Stimulated activated CD4-positive, alpha-beta T cell treated with anti-CD3 and anti-CD28 coated beads, Interleukin-12 subunit alpha, Interleukin-12 subunit beta, amount 100 ng/mL, for 24 hours (primary cell): ENCODE measurements at regions not wholly inside any gene's neighbourhood (a gene's known extent, or its start where the extent isn't known, plus 50 kb on each side); places are given as distances from the start of the nearest gene placed in this dataset.

Experiments
- DNase-seq, 2 experiments: peaks; one replicate each; pipeline ENCODE4 v3.0.0-alpha.2; 2020; ENCODE audit warnings: low read depth in 2 of 2

DNA sequence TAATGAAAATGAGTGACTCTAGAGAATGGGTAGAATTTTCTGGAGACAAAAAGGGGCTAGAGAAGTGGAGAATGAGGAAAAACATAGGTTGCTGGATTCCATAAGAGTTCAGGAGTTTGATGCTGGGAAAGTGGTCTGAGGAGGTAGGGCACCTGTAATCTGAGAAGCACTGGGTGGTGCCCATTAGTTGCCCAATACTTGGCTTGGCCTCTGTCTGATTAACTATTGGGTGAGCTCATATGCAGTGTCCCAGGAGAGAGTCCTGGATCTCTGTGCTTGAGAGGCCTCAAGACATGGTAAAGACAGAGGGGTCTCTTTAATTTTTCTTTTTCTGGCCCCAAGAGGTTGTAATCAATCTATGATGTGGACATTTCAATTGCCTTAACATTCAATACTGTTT, 390.1 kb downstream of the TDRD3 start:
- DNase-seq: no peak

DNA sequence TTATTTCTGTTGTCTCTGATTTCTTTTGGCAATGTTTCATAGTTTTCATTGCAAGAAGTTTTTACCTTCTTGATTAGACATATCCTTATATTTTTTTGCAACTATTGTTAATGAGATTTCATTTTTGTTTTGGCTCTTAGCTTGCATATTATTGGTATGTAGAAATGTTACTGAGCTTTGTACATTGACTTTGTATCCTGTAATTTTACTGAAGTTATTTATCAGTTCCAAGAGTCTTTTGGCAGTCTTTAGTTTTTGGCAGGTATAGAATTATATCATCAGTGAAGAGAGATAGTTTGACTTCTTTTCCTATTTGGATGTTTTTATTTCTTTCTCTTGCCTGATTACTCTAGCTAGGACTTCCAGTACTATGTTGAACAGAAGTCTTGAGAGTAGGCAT, 375.7 kb downstream of the TDRD3 start:
- no peak for DNase-seq

DNA sequence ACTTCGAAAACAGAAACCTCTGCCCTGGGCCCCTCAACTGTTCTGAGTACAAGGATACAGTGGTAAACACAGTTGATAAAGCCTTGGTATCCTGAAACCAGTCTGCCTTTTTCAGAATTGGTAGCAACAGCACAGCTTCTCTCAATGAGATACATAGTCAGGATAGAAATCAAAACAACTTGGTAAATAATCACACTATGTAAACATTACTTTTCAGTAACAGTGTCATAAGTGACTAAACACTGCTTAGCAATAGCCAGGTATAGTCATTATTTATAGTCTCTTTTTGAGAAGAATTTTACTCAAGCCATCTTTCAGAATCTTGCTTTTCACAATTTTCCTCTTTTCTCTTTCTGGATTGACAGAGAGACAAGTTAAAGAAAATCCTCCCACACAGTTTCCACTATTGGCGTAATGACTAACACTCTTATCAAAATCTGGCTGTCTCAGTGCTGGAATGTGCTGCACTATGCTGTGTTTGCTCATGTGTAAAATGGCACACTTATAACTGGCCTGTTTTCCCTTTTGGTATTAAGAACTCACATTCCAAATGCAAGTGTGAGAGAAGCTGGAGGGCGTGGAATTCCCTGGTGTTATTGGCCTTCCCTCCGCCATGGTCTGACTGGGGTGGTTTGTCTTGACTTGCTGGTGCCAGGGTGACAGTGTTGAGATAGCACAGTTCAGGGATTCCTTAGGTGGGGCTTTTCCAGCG, 368.8 kb downstream of the TDRD3 start:
- no peak for DNase-seq

DNA sequence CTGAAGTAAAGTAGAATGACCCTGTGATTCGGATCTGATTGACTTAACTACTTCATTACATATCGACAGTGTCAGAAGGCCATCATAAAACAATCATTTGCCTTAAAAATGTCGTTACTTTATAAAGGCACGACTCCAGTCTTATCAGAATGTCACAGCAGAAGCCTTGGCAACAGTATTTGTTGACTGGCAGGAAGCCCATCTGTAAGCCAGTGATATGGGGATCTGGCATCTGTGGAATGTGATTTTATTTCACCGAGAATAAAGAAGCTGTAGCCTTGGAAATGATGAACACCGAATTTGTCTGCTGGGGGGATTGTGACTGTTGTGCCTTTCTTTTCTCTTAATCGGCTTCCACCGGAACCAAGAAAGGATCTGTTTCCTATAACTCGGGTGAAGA, 362.5 kb downstream of the TDRD3 start:
- DNase-seq: no peak

DNA sequence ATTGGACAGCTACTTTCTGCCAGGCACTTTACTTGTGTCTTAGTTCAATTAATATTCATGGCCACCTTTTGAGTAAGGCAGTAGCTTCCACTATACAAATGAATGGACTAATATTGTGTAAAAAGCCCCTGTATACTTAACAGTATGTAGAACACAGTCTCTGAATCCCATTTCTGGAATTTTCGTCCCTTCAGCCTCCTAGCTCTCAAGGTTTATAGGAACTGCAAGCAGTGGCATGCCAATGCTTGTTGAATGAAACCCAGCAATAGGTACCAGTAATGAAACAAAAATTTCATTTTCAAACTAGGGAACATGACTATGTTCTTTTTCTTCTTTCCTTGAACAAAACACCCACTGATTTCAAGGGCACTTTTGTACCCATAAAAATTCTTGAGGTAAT, 361.6 kb downstream of the TDRD3 start:
- DNase-seq: no peak

DNA sequence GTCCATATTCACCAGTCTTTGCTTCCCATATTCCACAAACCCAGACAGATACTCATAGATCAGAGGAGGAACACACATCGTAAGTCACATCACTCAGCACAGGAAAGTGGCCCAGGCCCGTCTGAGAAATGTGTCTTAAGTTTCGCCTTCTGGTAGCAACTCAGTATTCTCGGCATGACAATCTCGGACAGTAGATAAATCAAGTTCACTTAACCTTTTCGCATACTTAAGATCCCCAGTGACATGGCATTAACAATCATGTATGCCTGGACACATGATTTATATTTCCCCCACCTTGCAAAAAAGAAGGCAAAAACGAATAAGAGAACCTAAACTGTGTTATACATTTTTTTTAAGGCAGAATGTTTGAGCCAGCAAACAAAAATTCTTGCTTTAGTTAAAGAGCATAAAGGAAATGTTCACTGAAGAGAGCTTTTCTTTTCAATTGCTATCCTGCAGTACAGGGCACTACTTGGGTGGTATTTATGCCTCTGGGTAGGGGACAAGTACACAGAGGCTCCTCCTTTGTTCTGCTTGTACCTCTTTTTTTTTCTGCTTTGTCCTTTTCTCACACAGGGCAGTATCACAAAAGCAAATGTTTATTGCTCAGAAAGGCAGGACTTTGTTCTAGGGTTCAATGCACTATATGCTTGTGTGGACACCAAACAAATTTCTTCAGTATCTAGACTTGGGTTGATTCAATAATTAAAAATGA, 360.6 kb downstream of the TDRD3 start:
- no peak for DNase-seq

DNA sequence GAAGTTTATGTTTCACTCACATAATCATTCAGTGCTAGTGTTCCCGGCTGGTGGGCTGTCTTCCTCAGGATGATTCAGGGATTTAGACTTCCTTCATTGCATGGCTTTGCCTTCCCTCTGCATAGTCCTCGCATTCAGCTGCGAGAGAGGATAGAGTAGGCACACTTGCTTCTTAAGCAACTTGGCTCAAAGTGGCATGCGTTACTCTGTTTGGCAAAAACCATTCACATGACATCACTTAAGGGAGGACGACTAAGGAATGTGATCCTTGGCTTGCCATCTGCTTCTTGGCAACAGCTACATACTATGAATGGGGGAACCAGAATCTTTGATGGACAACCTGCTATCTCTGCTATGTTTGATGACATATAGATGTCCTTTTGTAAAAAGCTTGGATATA, 359.3 kb downstream of the TDRD3 start:
- DNase-seq: no peak

DNA sequence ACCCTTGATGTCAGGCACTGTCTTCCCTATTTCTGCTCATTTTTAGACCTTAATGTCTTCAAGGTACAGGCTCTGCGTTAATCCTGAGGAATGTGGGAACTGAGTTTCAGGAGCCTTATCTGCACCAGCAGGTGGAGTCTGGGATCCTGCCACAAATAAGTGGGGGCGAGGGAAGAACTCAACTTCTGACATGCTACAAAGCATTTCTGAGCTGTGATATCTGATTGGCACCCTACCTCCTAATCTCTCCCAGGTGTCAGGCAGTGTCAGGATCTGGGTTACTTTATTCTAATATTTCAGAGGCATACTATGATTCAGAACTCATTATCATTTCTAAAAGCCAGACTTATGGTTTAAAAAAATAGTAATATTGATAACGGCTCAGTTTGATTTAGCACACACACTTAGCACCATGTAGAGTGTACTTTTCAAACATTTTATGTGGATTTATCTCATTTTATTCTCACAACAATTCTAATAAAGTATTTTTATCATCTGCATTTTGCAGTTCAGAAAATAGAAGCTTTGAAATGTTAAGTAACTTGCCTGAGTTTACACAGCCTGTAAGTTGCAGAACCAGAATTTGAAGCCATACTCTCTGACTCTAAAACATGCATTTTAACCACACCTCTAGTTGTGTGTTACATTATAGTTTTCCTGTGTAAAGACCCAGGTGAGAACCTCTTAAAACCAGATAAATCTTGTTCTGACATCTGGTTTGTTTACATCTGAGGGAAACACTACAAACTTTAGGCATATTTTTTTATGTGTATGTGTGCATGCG, 358.6 kb downstream of the TDRD3 start:
- DNase-seq: no peak

DNA sequence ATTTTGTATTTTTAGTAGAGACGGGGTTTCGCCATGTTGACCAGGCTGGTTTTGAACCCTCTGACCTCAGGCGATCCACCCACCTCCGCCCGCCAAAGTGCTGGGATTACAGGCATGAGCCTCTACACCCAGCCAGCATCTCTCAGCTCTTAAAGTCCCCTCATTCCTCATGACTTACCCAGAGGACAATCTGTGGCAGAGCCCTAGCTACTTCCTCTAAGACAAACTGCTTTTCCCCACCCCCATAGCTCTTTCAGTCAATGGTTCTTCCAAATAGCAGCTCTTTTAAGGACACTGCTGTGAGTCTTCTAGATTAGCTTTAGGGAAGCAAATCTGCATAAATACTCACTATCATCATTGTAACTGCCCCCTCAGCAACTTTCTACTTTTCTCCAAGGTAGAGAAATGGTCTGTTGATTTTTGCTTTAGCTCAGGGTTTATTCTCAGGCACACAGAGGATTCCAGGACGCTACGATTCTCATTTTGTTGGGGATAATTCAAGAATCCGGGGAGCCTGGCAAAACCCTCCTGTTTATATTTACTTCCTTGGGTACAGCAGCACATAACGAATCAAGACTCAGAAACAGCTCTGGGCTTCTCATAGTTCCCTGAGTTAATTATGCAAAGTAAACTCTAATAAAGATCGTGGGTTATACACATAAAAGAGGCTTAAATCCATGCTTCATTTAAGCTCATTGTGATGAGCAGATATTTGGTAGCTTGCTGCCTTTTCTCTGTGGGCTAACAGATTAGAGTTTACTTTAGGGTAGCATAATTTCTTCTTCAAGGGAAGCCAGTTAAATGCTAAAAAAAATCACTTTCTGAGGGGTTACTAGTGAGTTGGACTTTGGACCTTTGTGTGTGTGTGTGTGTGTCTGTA, 357.4 kb downstream of the TDRD3 start:
- DNase-seq: no peak

DNA sequence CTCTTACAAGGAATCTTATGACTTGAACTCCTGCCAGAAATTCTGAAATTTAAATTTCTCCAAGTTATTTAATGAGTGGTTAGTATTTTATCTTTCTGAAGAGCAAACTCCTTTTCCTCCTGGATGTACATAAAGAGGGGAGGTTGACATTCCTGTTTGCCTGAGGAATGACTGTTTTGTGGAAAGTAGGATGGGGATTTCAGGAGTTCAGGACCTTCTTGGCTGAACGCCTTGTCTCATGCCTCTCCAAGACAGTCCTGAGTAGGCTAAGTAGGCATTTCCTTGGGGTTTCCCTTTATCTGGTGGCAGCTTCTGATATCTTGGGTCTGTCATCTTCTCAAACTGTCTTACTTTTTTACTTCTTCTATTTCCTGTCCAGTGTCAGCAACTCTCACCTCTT, 356.6 kb downstream of the TDRD3 start:
- DNase-seq: no peak

DNA sequence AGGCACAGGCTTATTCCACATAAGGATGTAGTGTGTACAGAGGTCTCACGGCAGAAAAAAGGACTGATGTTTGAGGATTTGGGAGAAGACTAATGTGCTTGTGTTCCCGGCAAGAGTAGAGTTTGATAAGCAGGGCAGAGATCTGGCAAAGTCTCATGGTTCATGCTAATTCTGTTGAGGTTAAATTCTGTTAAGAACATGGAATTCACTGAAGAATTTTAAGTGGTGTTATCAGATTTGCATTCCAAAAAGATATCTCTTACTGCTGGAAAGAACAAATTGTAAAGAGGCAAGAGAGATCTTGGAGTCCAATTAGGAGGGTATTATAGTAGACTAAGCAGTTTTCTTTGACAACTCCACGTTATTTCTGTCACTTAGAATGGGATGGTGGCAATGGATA, 348.3 kb downstream of the TDRD3 start:
- no peak for DNase-seq

DNA sequence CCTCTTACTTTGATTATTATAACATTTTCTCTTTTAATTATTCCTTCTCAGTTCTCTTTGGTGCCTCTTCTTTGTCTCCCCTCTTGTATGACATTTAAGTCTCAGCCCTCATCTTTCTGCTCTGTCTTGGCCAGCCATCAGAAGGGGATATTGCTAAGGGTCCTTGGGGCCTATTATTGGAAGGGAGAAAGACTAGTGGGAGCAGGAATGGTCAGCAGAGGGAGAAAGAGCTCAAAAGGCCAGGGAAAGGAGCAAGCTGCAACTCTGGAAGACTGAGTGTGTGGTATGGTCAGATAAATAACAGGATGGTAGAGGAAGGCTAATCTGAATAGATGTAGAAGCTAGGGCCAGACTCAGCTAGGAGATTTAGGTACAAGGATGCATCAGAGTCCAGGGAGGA, 336.9 kb downstream of the TDRD3 start:
- no peak for DNase-seq

DNA sequence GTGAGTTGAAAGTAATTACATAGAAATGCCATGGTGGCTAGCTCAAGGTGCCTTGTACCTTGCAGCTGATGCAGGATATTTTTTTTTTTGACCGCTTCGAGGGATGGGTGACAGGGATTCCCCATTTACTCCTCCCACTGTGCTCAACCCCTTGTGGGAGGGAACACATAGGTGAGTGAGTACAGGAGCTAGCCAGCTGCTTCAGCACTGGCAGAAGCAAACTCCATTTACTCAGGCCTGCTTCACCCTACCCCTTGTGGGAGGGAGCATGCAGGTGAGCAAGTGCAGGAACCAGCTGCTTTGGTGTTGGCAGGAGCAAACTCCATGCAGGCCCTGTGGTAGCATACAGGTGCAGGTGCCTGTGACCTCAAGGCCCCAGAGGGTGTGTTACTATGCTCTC, 330.1 kb downstream of the TDRD3 start:
- no peak for DNase-seq

DNA sequence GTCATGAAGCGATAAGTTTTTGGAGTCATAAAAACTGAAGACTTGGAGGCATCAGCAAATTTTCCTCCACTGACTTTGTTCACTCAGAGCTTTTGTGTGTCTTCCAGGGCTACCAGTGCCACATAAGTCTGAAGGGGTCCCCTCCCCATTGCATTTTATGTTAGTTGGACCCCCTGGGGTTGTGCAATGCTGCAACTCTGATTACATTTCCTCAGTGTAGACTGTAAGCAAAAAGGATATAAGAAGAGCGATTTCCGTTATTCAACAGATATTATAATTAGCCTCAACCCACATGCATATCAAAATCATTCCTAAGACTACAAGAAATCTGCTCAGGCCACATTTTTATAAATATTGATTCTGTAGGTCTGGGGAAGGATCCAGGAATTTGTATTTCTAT, 324.0 kb downstream of the TDRD3 start:
- DNase-seq: no peak

DNA sequence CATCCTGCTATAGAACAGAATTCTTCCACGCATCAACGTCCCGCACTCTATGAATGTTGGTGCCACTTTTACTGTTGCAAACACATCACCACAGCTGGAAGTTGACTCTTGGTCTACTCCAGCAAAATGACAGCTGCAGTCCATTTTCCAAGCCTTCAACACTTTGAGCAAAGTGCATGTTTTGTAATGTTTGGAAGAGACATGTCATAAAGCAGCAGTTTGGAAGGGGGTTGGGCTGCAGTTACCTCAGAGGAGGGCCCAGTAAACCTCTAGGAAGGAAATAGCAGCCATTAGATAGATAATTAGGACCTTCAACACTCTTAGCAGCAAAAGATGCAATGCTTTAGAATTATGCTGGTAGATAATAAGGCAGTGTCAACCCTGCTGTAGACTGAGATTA, 323.6 kb downstream of the TDRD3 start:
- no peak for DNase-seq

DNA sequence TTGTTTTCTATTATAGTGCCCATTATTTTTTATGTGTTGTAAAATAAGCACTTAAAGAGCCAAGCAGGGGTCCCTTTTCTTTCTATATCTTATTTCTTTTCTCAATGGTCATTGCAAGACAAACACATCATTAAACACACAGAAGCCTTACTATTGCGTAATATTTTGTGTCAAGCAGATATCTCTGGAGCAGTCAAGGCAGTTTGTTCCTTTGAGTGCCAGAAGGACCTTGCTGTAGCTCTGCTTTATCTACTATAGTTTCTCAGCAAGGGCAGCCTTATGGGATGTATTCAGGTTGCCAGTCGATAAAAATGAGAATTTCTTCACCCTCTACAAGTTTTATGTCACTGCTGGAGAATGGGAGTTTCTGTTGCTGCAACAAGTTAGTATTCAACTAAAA, 319.3 kb downstream of the TDRD3 start:
- DNase-seq: no peak

DNA sequence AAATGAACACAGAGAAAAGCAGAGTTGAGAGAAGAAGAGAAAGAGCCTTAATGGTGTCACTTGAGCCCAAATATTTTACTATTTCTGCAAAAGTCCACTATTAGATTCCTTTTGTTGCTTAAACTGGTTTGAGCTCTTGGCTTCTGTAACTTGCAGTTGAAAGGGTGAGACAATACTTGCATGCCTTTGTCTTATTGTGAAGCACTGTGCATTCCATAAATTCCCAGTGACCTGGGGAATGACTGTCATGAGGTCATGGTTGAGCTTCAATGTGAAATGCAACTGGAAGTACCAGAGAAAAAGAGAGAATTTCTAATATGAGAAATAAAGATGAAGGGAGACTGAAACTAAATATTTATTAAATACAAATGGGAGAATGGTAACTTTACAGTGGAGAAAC, 310.9 kb downstream of the TDRD3 start:
- DNase-seq: no peak

DNA sequence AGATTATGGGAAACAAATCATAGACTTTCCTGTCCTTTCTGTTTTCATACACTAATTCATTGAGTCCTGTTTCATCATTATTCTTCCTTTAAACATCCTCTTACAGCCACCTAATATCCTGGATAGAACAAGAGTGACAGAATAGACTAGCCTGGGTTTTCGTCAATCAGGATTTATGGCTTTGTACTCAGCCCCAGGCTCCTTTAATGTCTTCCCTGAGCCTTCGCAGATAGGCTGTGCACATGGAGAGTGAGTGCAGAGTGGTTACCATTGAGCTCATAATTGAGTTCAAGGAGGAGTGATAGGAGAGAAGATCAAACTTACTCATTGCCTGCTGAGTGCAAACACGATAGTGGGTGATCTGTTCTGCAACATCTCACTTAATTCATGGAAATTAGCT, 304.9 kb downstream of the TDRD3 start:
- no peak for DNase-seq

DNA sequence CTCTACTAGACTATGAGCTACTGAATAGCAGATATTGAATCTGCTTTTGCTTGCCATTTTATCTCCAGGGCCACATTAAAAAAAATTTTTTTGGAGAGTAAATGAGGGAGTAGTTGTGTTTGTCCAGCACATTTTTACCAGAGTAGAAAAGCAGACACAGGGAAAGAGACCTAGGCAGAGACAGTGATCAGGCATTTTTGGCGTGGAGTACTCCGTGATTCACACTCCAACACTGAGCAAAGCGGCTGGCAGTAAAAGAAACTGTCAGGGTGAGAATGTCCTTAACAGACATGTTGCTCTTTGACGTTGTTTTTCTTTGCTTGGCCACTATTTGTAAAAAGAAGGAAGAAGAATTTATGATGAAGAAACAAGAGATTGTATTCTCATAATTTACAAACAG, 304.0 kb downstream of the TDRD3 start:
- DNase-seq: no peak

DNA sequence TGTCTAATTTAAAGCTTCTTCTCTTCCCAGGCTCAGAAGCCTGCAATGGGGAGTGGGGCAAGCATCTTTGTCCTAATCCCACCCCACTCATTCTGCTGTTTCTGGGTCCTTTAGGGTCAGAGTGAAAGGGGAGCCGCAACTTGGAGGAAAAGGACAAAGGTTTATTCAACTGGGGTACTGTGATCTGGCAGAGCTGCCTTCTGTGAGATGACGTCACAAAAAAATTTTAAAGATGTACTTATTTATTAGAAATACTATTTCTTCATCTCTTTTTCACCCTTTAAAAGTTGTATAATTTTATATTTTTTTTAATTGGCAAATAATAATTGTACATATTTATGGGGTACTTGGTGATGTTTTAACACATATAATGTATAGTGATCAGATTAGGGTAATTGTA, 302.6 kb downstream of the TDRD3 start:
- no peak for DNase-seq

DNA sequence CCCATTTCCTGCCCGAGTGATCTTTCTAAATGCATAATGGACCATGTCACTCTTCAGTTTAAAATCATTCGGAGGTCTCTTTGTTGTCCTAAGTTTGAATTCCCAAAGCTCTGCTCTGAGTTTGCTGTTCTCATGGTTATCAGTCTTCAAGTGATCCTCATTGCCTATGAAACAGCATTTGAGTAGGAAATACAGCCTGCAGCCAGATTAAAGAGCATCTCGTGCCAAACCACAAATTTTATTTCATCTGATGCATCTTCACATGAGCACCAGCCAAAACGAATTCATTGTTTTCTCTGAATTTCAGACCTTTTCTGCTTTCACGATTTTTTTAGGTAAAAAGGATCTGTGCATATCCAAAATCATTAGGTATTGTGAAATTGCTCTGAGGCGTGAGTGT, 299.6 kb downstream of the TDRD3 start:
- DNase-seq: no peak

DNA sequence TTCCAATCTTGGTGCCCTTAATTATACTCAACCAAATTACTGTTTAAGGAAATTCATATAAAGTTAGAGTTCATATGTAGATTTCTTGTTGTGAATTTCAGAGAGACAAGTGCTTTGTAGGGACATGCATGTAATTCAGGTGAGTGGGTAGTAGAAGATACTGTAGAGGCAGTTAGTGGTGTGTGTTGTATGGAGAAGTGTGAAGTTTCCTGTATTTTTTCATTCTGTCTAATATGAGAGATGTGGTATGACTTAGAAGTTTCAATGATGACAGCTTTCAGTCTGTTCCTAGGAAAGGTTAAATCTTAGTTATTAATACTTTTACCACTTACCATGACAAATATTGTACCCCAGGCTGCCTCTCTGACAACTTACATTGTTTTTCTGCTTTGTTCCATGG, 294.2 kb downstream of the TDRD3 start:
- DNase-seq: no peak
